ENCODE measurements at regions not wholly inside any gene's neighbourhood (a gene's known extent, or its start where the extent isn't known, plus 50 kb on each side); places are given as distances from the start of the nearest gene placed in this dataset.

GRCh38 chr9:39588500-39589137 is 233.2 kb downstream of the SPATA31A1 start:
- TF ChIP-seq CTCF (conservative IDR thresholded peaks at IDR 0.05 in 1 of 2, IDR thresholded peaks at IDR 0.05 in 1 of 2; ENCODE audit: low read depth in 1 of 2, low read length in 2 of 2) = no peak
- no peak for TF ChIP-seq EZH2 (IDR thresholded peaks at IDR 0.05; ENCODE audit: low read length, missing control alignments)

All from fibroblast of lung (primary cell).